Vagina (tissue), 2 donors: ENCODE measurements at regions not wholly inside any gene's neighbourhood (a gene's known extent, or its start where the extent isn't known, plus 50 kb on each side); places are given as distances from the start of the nearest gene placed in this dataset.

Source experiments
- POLR2A ChIP-seq, 2 donors: fragments of 450-650 bp; IDR thresholded peaks; one replicate each; pipeline ENCODE4 v1.6.1; 2017; ENCODE audit warnings: antibody characterized with exemption in 2 of 2, mild to moderate bottlenecking in 2 of 2, moderate library complexity in 2 of 2
- TF ChIP-seq, protein P1 (sequence below), 3 experiments: fragments of 450-650 bp in 2 of 3; fragments of 200-600 bp in 1 of 3; sonication (generic) in 1 of 3; IDR thresholded peaks; one replicate each; pipeline ENCODE4 v1.5.1; 2017 to 2019; ENCODE audit warnings: antibody characterized with exemption in 3 of 3, mild to moderate bottlenecking in 2 of 3, moderate library complexity in 2 of 3

DNA sequence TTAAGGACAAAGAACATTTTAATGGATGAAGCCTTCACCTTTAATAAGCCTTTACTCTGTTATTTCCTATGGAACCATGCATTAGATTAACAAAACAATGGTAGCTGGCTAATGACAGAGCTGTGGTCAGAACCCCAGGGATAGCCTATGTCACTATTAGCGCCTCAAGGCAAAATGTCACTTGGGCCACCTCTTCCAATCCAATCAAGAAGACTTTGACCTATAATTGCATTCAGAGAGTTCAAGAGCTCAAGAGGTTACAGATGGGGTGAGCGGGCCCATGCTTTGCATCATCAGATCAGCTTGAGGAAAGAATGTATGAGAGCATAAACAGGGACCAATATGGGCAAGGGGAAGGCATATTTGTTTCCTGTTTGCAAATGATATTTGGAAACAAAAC lies 425.1 kb downstream of the ARHGEF28 start:
- TF ChIP-seq, protein P1, sequence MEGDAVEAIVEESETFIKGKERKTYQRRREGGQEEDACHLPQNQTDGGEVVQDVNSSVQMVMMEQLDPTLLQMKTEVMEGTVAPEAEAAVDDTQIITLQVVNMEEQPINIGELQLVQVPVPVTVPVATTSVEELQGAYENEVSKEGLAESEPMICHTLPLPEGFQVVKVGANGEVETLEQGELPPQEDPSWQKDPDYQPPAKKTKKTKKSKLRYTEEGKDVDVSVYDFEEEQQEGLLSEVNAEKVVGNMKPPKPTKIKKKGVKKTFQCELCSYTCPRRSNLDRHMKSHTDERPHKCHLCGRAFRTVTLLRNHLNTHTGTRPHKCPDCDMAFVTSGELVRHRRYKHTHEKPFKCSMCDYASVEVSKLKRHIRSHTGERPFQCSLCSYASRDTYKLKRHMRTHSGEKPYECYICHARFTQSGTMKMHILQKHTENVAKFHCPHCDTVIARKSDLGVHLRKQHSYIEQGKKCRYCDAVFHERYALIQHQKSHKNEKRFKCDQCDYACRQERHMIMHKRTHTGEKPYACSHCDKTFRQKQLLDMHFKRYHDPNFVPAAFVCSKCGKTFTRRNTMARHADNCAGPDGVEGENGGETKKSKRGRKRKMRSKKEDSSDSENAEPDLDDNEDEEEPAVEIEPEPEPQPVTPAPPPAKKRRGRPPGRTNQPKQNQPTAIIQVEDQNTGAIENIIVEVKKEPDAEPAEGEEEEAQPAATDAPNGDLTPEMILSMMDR (IDR thresholded peaks at IDR 0.05) = no peak
- no peak for TF ChIP-seq POLR2A (IDR thresholded peaks at IDR 0.05)
